CD4-positive, alpha-beta T cell (primary cell): ENCODE measurements at regions not wholly inside any gene's neighbourhood (a gene's known extent, or its start where the extent isn't known, plus 50 kb on each side); places are given as distances from the start of the nearest gene placed in this dataset.

ENCODE experiments used
- ATAC-seq: fragments of 200-7000 bp; cut with Tn5 transposase; one replicate; pipeline ENCODE4 v1.10.0; 2022; ENCODE audit warnings: mild to moderate bottlenecking; ENCODE audit not compliant: poor library complexity
- CTCF ChIA-PET: fragments of 350-600 bp; sonication (Branson Sonifier 250); formaldehyde crosslinking; loops from one replicate; lab custom pipeline; 2021; ENCODE audit warnings: antibody characterized with exemption, inconsistent platforms; lab: Charles Lee
- POLR2A ChIA-PET: fragments of 350-600 bp; sonication (Branson Sonifier 250); formaldehyde crosslinking; loops from one replicate; lab custom pipeline; 2021; ENCODE audit warnings: antibody characterized with exemption, inconsistent platforms; lab: Charles Lee
- DNase-seq, 14 experiments: peaks; one replicate each; pipeline ENCODE4 v3.0.0-alpha.2; 2013 to 2020; ENCODE audit warnings: mixed read lengths in 2 of 14
- H3K27ac ChIP-seq, 2 donors: one replicate each; pipeline versions ENCODE4 v1.5.1 to v1.7.0; 2013; ENCODE audit warnings: low read length in 2 of 2, low read depth in 1 of 2, mild to moderate bottlenecking in 1 of 2
- H3K27me3 ChIP-seq, 2 experiments: 1 replicate in 1 of 2; 2 replicates in 1 of 2; pipeline versions ENCODE4 v1.6.1 to v1.7.0; 2013; ENCODE audit warnings: low read length in 2 of 2, control low read depth in 1 of 2, mild to moderate bottlenecking in 1 of 2, moderate library complexity in 1 of 2; ENCODE audit not compliant: insufficient read depth in 2 of 2, control insufficient read depth in 1 of 2
- H3K36me3 ChIP-seq: one replicate; pipeline ENCODE4 v1.6.1; 2013; ENCODE audit warnings: low read length, control low read depth; ENCODE audit not compliant: insufficient read depth
- H3K4me1 ChIP-seq: one replicate; pipeline ENCODE4 v1.6.1; 2013; ENCODE audit warnings: low read length, control low read depth; ENCODE audit not compliant: insufficient read depth
- H3K4me3 ChIP-seq: one replicate; pipeline ENCODE4 v1.5.1; 2013; ENCODE audit warnings: mild to moderate bottlenecking, low read length, moderate library complexity
- H3K9me3 ChIP-seq, 2 experiments: 1 replicate in 1 of 2; 2 replicates in 1 of 2; pipeline versions ENCODE4 v1.6.1 to v1.7.0; 2013; ENCODE audit warnings: low read length in 2 of 2, mild to moderate bottlenecking in 2 of 2, control low read depth in 1 of 2, moderate library complexity in 1 of 2; ENCODE audit not compliant: control insufficient read depth in 1 of 2, insufficient read depth in 1 of 2
- H3K27ac Mint-ChIP-seq: one replicate; pipeline ENCODE4 v1.8.0; 2020; ENCODE audit warnings: mixed read lengths
- H3K27me3 Mint-ChIP-seq: one replicate; pipeline ENCODE4 v1.8.0; 2021; ENCODE audit warnings: mixed read lengths
- H3K36me3 Mint-ChIP-seq: one replicate; pipeline ENCODE4 v1.8.0; 2021; ENCODE audit warnings: low read depth, mixed read lengths
- H3K4me1 Mint-ChIP-seq: one replicate; pipeline ENCODE4 v1.8.0; 2021; ENCODE audit warnings: low read depth, mixed read lengths
- H3K4me3 Mint-ChIP-seq: one replicate; pipeline ENCODE4 v1.8.0; 2020; ENCODE audit warnings: mild to moderate bottlenecking, mixed read lengths
- H3K9me3 Mint-ChIP-seq: one replicate; pipeline ENCODE4 v1.8.0; 2020; ENCODE audit warnings: mixed read lengths
- intact Hi-C, 2 experiments: fragments of 100-400 bp; cut with DNase I in 1 of 2; cut with micrococcal nuclease in 1 of 2; formaldehyde crosslinking; loops; one replicate each; pipeline versions ENCODE4 v1.15.1 to v1.9.0; 2023 to 2025; cut with DNase I, micrococcal nuclease
- TF ChIP-seq, protein P1 (sequence below): fragments of 200-600 bp; IDR thresholded peaks from one replicate; pipeline ENCODE4 v1.8.0; 2022; ENCODE audit warnings: antibody characterized with exemption, mild to moderate bottlenecking

DNA sequence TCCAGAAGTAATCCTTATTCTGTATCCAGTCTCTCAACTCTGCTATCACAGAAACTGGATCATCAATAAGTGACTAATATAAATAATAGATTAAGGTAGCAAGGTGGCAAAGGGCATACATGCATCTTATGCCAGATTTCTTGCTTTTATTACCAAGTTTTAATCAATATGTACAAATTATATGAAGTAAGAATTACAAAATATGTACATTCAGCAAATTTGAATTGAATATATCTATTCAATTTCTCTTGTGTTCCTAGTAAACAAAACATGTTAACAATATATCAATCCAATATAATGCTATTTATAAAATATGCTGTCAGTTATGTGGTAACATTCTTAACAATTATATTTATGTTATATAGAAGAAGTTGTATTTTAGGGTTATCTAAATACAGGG lies 488.7 kb upstream of the COX7C start:
- POLR2A ChIA-PET, result no interaction called here
- H3K27me3 Mint-ChIP-seq, result no peaks in the 10 kb centered on the region
- H3K4me3 Mint-ChIP-seq, result no peak overlapping the region
- Histone ChIP-seq H3K4me1 (no peaks in the 10 kb centered on the region), H3K27me3 (no peaks in the 10 kb centered on the region), H3K27ac (no peak overlapping the region), H3K36me3 (no peaks in the 10 kb centered on the region), H3K9me3 (peaks cover 0 to 4% of the 10 kb centered on the region in 2 experiments), H3K4me3 (no peak overlapping the region)
- intact Hi-C loops, result no loop called here
- ATAC-seq (no peak), DNase-seq (no peak)
- TF ChIP-seq, protein P1, sequence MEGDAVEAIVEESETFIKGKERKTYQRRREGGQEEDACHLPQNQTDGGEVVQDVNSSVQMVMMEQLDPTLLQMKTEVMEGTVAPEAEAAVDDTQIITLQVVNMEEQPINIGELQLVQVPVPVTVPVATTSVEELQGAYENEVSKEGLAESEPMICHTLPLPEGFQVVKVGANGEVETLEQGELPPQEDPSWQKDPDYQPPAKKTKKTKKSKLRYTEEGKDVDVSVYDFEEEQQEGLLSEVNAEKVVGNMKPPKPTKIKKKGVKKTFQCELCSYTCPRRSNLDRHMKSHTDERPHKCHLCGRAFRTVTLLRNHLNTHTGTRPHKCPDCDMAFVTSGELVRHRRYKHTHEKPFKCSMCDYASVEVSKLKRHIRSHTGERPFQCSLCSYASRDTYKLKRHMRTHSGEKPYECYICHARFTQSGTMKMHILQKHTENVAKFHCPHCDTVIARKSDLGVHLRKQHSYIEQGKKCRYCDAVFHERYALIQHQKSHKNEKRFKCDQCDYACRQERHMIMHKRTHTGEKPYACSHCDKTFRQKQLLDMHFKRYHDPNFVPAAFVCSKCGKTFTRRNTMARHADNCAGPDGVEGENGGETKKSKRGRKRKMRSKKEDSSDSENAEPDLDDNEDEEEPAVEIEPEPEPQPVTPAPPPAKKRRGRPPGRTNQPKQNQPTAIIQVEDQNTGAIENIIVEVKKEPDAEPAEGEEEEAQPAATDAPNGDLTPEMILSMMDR, result no peak
- H3K9me3 Mint-ChIP-seq, result no peaks in the 10 kb centered on the region
- no peaks in the 10 kb centered on the region for H3K36me3 Mint-ChIP-seq
- no peak overlapping the region for H3K27ac Mint-ChIP-seq
- no peaks in the 10 kb centered on the region for H3K4me1 Mint-ChIP-seq
- CTCF ChIA-PET, result no interaction called here

DNA sequence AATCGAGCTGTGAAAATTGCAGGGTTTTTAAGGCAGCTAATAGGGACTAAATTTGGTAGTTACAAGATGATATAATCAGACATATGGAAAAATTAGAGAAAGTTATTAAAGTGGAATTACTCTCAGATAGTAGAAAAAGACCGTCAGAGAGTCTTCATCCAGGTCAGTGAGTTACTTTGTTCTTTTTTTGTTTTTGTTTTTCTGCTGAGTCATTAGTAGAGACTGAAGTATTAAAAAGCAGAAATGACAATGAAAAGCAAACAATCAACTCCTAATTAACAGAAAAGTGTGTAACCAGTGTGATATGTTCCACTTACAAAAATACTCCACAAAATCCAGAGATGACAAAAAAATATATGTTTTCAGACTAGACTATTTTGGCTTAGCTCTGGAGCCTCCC lies 480.4 kb upstream of the COX7C start:
- Histone ChIP-seq H3K9me3 (peaks cover 0 to 8% of the 10 kb centered on the region in 2 experiments), H3K36me3 (no peaks in the 10 kb centered on the region), H3K4me1 (no peaks in the 10 kb centered on the region), H3K27me3 (no peaks in the 10 kb centered on the region), H3K27ac (no peak overlapping the region), H3K4me3 (no peak overlapping the region)
- Mint-ChIP-seq H3K9me3 (no peaks in the 10 kb centered on the region), H3K27me3 (no peaks in the 10 kb centered on the region), H3K4me3 (no peak overlapping the region), H3K27ac (no peak overlapping the region), H3K36me3 (no peaks in the 10 kb centered on the region), H3K4me1 (no peaks in the 10 kb centered on the region)
- no peak for DNase-seq
- intact Hi-C loops, result no loop called here
- POLR2A ChIA-PET, result no interaction called here
- no peak for ATAC-seq
- TF ChIP-seq, protein P1, result no peak
- CTCF ChIA-PET, result no interaction called here

DNA sequence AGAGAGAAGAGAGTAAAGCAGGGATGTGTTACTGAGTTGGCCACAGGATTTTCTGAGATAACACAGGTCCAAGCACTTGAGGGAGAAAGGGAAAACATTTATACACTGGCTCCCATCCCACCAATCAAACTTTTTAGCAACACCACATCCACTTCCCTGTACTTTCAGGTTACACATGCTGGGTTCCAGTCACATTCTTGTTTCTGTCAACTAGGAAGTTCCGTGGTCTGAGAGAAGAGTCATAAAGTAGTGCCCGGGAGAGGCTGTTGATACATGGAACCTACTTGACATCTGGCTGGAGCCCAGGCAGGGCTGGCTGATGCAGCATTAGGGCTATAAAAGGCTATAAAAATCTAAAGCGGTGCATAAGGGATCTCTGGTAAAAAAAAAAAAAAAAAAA lies 473.9 kb upstream of the COX7C start:
- no peaks in the 10 kb centered on the region for H3K36me3 Mint-ChIP-seq
- no peaks in the 10 kb centered on the region for H3K36me3 ChIP-seq
- H3K4me1 ChIP-seq, result no peaks in the 10 kb centered on the region
- intact Hi-C loops, result no loop called here
- peaks cover 14% of the 10 kb centered on the region for H3K9me3 Mint-ChIP-seq
- ChIA-PET POLR2A (no interaction called here), CTCF (no interaction called here)
- H3K4me3 Mint-ChIP-seq, result no peak overlapping the region
- ATAC-seq (no peak), DNase-seq (no peak)
- no peak overlapping the region for H3K4me3 ChIP-seq
- no peak overlapping the region for H3K27ac ChIP-seq
- H3K27me3 Mint-ChIP-seq, result no peaks in the 10 kb centered on the region
- H3K27ac Mint-ChIP-seq, result no peak overlapping the region
- no peaks in the 10 kb centered on the region for H3K4me1 Mint-ChIP-seq
- H3K27me3 ChIP-seq, result no peaks in the 10 kb centered on the region
- TF ChIP-seq, protein P1, result no peak
- no peaks in the 10 kb centered on the region for H3K9me3 ChIP-seq
